IPS-20b (cell line): ENCODE measurements at regions not wholly inside any gene's neighbourhood (a gene's known extent, or its start where the extent isn't known, plus 50 kb on each side); places are given as distances from the start of the nearest gene placed in this dataset.

Experiments used
- H3K27ac ChIP-seq: one replicate; pipeline ENCODE4 v1.5.1; 2013; ENCODE audit warnings: low read length
- H3K27me3 ChIP-seq: 2 replicates; pipeline ENCODE4 v1.6.1; 2013; ENCODE audit warnings: mild to moderate bottlenecking, low read length, inconsistent platforms; ENCODE audit not compliant: insufficient read depth
- H3K36me3 ChIP-seq: 2 replicates; pipeline ENCODE4 v1.6.1; 2013; ENCODE audit warnings: low read depth, mild to moderate bottlenecking, inconsistent platforms, low read length, moderate library complexity; ENCODE audit not compliant: insufficient read depth
- H3K4me1 ChIP-seq: 2 replicates; pipeline ENCODE4 v1.6.1; 2013; ENCODE audit warnings: mild to moderate bottlenecking, control low read depth, inconsistent platforms, low read length, moderate library complexity; ENCODE audit not compliant: insufficient read depth
- H3K4me3 ChIP-seq: 2 replicates; pipeline ENCODE4 v1.5.1; 2013; ENCODE audit warnings: mild to moderate bottlenecking, low read length, inconsistent platforms
- H3K9ac ChIP-seq: 2 replicates; pipeline ENCODE4 v1.6.1; 2013; ENCODE audit warnings: low read depth, mild to moderate bottlenecking, inconsistent platforms, low read length, moderate library complexity
- H3K9me3 ChIP-seq: 2 replicates; pipeline ENCODE4 v1.6.1; 2013; ENCODE audit warnings: mild to moderate bottlenecking, low read depth, low read length, inconsistent platforms; ENCODE audit not compliant: insufficient read depth

DNA sequence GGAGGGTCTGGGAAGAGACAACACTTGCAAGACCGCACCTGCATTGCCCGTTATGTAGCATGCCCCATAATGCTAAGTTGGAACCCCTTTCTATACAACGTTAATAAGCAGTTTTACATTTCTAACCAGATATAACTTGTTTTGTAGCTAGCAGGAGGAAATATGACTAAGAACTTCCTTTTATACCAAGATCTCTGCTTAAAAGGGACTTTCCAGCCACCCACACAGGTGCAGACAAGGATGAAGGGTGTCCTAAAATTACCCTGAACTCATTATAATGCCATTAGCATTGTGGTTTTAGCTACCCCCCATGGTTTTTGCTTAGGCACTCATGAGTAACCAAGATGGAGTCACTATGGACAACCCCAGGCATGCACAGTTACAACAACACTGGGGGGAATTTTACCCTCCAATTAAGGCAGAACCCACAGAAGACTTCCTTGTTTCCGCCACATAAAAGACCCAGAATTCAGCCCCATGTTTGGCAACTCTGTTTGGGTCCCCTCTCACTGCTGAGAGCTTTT is 362.8 kb downstream of the CBLN2 start:
- H3K27me3 ChIP-seq = no peaks in the 10 kb centered on the region
- H3K9ac ChIP-seq = no peak overlapping the region
- no peak overlapping the region for H3K27ac ChIP-seq
- no peak overlapping the region for H3K4me3 ChIP-seq
- H3K4me1 ChIP-seq = no peaks in the 10 kb centered on the region
- H3K36me3 ChIP-seq = no peaks in the 10 kb centered on the region
- peaks cover 16% of the 10 kb centered on the region; the same call in 1 of the 2 replicates for H3K9me3 ChIP-seq

DNA sequence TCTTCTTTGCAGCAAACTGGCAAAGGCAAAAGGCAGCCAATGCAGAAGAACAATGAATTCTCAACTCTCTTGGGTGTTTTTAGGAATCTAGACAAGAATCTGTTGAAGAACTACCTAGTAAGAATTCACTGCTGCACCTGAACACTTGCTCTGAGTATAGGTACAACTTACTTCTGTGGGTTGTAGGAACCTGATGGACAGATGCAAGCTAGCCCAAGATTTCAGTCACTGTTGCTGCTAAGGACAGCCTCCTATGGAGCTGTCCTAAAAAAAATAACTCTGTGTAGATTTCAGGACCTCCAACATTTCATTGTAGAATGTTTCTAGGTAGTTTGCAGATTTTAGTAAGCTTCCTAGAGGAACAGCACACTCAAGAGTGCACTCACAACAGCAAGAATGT is 363.5 kb downstream of the CBLN2 start:
- Histone ChIP-seq H3K9me3 (peaks cover 18% of the 10 kb centered on the region; the same call in 1 of the 2 replicates), H3K9ac (no peak overlapping the region), H3K4me1 (no peaks in the 10 kb centered on the region), H3K36me3 (no peaks in the 10 kb centered on the region), H3K27ac (no peak overlapping the region), H3K4me3 (no peak overlapping the region), H3K27me3 (no peaks in the 10 kb centered on the region)

DNA sequence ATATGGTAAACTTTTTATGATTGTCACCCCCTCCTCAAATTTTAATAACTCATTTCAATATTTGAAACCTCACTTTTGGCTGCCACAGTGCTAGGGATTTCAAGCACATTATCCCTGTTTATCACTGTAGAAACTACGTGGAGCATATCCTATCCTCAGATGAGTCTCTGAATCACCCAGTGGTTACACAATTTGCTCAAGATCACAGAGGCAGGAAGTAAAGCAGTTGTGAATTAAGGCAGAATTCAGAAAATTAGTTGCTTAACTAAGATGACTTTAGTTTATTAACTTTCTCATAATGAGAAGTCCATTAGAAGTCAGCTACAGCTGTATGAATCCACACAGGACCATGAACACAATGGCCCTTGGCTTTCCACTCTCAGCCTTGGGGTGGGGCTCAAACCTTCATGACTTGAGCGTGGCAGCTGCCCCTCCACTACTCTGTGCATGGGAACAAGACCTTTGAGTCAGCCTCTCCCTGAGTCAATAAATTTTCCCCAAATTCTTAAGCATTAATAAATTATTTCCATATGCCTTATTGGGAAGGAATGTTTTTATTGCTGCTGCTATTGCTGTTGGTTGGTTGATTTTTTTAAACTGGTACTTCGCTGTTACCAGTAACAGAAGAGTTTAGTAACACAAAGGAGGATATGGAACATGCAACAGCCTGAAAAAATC is 369.0 kb downstream of the CBLN2 start:
- H3K4me1 ChIP-seq = no peaks in the 10 kb centered on the region
- H3K4me3 ChIP-seq = no peak overlapping the region
- H3K27me3 ChIP-seq = no peaks in the 10 kb centered on the region
- peaks cover 5% of the 10 kb centered on the region; the same call in 1 of the 2 replicates for H3K9me3 ChIP-seq
- H3K36me3 ChIP-seq = no peaks in the 10 kb centered on the region
- H3K27ac ChIP-seq = no peak overlapping the region
- no peak overlapping the region for H3K9ac ChIP-seq

DNA sequence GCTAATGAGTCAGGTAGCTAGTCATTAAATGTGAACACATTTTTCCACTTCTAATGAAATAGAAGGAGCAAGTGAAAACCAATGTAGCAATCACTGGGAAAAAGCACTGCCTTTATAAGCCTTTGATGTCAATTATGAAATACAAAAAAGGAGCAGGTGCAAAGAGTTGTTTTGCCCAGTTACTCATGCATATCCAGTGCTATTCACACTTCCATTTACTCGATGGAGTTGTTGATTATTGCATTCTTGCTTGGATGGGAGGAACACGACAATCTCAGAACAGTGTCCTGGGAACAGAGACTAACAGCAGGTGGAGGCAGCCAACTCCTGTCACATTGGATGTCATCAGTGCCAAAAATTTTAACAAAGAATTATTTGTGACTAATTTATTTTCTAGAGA is 372.5 kb downstream of the CBLN2 start:
- H3K9me3 ChIP-seq = peaks cover 10% of the 10 kb centered on the region; the same call in 1 of the 2 replicates
- no peak overlapping the region for H3K9ac ChIP-seq
- no peaks in the 10 kb centered on the region for H3K27me3 ChIP-seq
- no peak overlapping the region for H3K27ac ChIP-seq
- no peaks in the 10 kb centered on the region for H3K36me3 ChIP-seq
- no peaks in the 10 kb centered on the region for H3K4me1 ChIP-seq
- no peak overlapping the region for H3K4me3 ChIP-seq

DNA sequence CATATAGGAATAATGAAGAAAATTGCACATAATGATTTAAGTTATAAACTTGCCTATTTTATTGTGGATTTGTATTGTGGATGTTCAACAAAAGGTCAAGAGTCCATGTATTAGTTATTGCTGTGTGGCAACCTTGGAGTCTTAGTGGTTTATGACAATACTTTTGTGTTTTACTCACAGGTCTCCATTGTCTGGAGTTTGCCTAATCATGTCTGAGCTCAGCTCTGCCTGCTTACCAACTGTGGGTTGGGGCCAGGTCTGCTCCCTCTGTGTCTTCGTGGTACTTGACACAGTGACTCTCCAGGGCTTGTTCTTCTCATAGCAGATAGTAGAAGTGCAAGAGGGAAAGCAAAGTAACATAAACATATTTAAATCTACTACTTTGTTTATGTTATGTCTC is 382.5 kb downstream of the CBLN2 start:
- Histone ChIP-seq H3K4me3 (no peak overlapping the region), H3K9ac (no peak overlapping the region), H3K27me3 (no peaks in the 10 kb centered on the region), H3K36me3 (no peaks in the 10 kb centered on the region), H3K4me1 (no peaks in the 10 kb centered on the region), H3K9me3 (no peaks in the 10 kb centered on the region), H3K27ac (no peak overlapping the region)

DNA sequence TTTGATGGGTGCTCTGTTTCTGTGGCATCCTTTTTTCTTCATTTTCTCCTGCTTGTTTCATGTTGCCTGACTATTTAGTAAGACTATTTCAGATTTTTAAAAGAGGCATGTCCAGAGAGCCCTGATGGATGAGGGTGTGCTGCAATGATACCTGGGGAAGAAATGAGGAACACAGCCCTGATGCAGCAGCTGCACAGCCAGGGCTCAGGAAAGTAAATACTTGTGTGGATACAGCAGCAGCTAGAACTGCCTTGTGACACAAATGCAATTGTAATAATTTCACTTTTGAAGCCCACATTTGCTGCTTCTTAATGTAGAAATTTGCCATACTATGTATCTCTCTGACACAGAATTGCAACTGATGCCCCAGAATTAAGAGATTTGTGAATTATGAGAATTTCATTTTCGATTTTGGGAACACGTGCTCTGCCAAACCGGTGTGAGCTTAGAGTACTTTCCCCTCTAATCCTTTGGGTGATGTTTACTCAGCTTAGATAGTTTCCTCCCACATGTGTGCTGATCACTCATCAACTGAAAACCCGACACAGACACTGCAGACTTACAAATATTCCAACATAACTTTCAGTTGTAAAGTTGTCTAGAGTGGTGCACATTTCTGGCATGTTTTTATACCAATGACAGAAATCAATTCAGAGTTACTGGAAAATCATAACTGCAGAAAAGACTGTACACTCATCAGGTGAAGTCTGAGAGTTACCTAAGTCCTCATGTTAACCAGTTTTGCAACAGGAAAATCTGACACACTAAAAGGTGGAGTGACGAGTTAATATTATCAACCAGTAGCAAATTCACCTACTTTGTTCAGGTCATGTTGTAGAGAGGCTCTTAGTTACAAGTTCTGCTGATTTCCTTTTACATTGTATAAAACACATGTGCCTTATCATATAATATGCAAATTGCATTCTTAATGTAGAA is 383.4 kb downstream of the CBLN2 start:
- Histone ChIP-seq H3K27me3 (no peaks in the 10 kb centered on the region), H3K9ac (no peak overlapping the region), H3K27ac (no peak overlapping the region), H3K9me3 (no peaks in the 10 kb centered on the region), H3K4me3 (no peak overlapping the region), H3K4me1 (no peaks in the 10 kb centered on the region), H3K36me3 (no peaks in the 10 kb centered on the region)

DNA sequence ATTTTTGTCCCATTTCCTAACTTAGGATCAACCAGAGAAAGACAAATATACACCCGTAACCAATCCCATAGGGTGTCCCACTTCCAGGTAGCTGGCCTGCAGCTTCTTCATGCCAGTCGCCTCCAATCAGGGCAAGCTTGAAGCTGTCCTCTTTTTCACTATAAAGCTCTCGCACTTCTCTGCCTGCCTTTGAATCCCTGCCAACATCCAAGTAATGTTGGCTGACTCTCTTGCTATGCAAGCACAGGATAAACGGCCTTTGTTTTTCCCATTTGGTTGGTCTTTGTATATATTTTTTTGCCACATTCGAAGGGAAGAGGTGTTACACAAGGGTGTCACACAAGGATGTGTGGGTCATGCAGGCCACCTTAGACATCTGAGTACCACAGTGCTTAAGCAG is 388.8 kb downstream of the CBLN2 start:
- Histone ChIP-seq H3K4me1 (no peaks in the 10 kb centered on the region), H3K4me3 (no peak overlapping the region), H3K27me3 (no peaks in the 10 kb centered on the region), H3K27ac (no peak overlapping the region), H3K9me3 (no peaks in the 10 kb centered on the region), H3K9ac (no peak overlapping the region), H3K36me3 (no peaks in the 10 kb centered on the region)

DNA sequence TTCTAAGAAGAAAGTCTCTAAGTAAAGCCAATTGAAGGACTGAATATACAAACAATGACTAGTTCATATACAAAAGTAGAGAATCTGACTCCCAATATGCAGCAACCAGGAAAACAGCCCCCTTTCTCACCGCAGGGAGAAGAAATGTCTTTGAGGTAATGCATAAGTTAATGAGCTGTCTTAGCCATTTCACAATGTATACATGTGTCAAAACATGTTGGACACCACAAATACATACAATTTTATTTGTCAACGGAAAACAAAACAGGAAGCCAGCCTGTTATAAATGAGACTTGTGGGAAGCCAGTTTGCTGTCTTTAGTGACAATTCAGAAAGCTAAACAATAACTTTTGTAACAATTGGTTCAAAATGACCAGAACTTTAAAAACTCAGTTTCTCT is 389.2 kb downstream of the CBLN2 start:
- Histone ChIP-seq H3K4me1 (no peaks in the 10 kb centered on the region), H3K9ac (no peak overlapping the region)

DNA sequence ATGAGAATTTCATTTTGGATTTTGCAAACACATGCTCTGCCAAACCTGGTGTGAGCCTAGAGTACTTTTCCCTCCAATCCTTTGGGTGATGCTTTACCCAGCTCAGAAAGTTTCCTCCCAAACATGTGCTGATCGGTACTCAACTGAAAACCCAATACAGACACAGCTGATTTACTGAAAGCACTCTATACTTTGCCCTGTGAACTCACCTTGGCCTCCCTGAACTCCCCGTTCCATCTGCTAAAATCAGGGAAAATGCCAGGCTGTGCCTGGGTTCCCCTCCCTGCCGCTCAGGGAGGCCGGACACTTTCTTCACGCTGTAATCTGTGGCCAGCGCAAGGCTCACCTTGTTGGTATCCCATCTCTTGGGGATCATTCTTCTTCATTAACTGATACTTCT is 391.2 kb downstream of the CBLN2 start:
- no peaks in the 10 kb centered on the region for H3K27me3 ChIP-seq
- no peaks in the 10 kb centered on the region for H3K36me3 ChIP-seq
- no peak overlapping the region for H3K4me3 ChIP-seq
- no peaks in the 10 kb centered on the region for H3K4me1 ChIP-seq
- no peak overlapping the region for H3K9ac ChIP-seq
- H3K27ac ChIP-seq = no peak overlapping the region
- H3K9me3 ChIP-seq = no peaks in the 10 kb centered on the region

More for the DNA sequence above, 389.2 kb downstream of the CBLN2 start:
- no peaks in the 10 kb centered on the region for H3K9me3 ChIP-seq
- H3K4me3 ChIP-seq = no peak overlapping the region
- H3K36me3 ChIP-seq = no peaks in the 10 kb centered on the region
- no peaks in the 10 kb centered on the region for H3K27me3 ChIP-seq
- H3K27ac ChIP-seq = no peak overlapping the region

DNA sequence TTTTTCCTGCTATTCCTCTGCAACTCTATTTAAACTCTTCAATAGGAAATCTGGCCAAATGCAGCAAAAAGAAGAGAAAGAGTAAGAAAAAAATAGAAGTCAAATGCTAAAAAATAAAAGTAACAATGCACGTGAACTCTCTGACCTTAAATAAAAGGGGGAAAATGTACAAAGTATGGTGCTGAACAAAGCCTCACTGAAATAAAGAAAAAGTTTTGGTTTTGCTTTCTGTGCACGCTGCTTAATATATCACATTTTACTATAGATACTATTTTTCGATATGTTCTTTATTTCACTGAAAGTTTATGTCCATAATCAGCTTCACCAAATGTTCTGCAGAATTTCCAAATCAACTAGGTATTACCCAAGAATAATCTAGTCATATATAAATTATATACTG is 396.3 kb downstream of the CBLN2 start:
- Histone ChIP-seq H3K4me1 (no peaks in the 10 kb centered on the region), H3K27me3 (no peaks in the 10 kb centered on the region), H3K9ac (no peak overlapping the region), H3K27ac (no peak overlapping the region), H3K9me3 (no peaks in the 10 kb centered on the region), H3K4me3 (no peak overlapping the region), H3K36me3 (no peaks in the 10 kb centered on the region)

DNA sequence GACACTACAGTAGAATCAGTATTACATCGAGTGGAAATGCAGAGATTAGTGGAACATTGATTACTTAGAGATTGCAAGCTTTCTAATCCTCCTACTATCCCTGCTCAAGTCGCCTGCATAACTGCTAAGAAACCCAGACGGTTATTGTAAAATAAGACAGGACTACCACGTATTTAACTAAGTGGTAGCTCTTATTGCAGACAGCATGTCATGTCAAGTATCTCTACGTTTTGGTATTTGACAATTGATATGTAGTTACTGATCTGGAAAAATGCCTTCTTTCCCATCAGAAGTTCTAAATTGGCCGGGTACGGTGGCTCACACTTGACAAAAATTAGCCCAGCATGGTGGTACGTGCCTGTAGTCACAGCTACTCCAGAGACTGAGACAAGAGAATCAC is 404.1 kb downstream of the CBLN2 start:
- no peaks in the 10 kb centered on the region for H3K36me3 ChIP-seq
- H3K27me3 ChIP-seq = no peaks in the 10 kb centered on the region
- H3K9me3 ChIP-seq = no peaks in the 10 kb centered on the region
- H3K27ac ChIP-seq = no peak overlapping the region
- H3K9ac ChIP-seq = no peak overlapping the region
- no peaks in the 10 kb centered on the region for H3K4me1 ChIP-seq
- H3K4me3 ChIP-seq = no peak overlapping the region

DNA sequence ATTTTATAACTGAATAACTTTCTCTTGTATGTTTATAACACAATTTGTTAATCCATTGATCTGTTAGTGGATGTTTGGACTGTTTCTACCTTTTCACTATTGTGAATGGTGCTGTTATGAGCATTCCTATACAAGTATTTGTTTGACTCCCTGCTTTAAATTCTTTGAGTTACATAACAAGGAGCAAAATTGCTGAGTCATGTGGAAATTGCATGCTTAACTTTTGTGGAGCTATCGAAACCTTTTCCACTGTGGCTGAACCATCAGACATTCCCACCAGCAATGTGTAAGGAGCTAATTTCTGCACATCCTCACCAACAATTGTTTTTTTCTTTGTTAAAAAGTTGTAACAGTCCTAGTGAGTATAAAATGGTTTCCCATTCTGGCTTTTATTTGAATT is 415.5 kb downstream of the CBLN2 start:
- Histone ChIP-seq H3K4me3 (no peak overlapping the region), H3K27ac (no peak overlapping the region), H3K9me3 (no peaks in the 10 kb centered on the region), H3K36me3 (no peaks in the 10 kb centered on the region), H3K9ac (no peak overlapping the region), H3K4me1 (peaks cover 7% of the 10 kb centered on the region; the same call in 1 of the 2 replicates), H3K27me3 (no peaks in the 10 kb centered on the region)
